ENCODE measurements at regions not wholly inside any gene's neighbourhood (a gene's known extent, or its start where the extent isn't known, plus 50 kb on each side); places are given as distances from the start of the nearest gene placed in this dataset.

GRCh38 chr18:28236487-28236886, 59.6 kb upstream of the CDH2 start:
- no peak overlapping the region for H3K4me3 ChIP-seq (ENCODE audit: control insufficient read depth, low read depth, low read length)
- TF ChIP-seq CTCF (IDR thresholded peaks at IDR 0.05; ENCODE audit: control insufficient read depth, insufficient read depth, low read depth, low read length, missing control alignments): no peak

More at GRCh38 chr18:28236487-28236886, 59.6 kb upstream of the CDH2 start:
- DNase-seq (ENCODE audit: low read depth): no peak
